Large intestine (tissue), 3 donors: ENCODE measurements at regions not wholly inside any gene's neighbourhood (a gene's known extent, or its start where the extent isn't known, plus 50 kb on each side); places are given as distances from the start of the nearest gene placed in this dataset.
A peak's percentile ranks its signal among the peaks of the same experiment; 100 is the strongest.

Experiments used
- DNase-seq, 2 donors: peaks; one replicate each; pipeline versions ENCODE4 v3.0.0 to v3.0.0-alpha.2; 2013
- H3K27ac ChIP-seq: one replicate; pipeline ENCODE4 v1.5.1; 2013; ENCODE audit warnings: low read length
- H3K27me3 ChIP-seq: 2 replicates; pipeline ENCODE4 v1.6.1; 2013; ENCODE audit warnings: low read length; ENCODE audit not compliant: control insufficient read depth, insufficient read depth
- H3K36me3 ChIP-seq: 2 replicates; pipeline ENCODE4 v1.6.1; 2013; ENCODE audit warnings: low read length; ENCODE audit not compliant: control insufficient read depth, insufficient read depth
- H3K4me1 ChIP-seq: one replicate; pipeline ENCODE4 v1.6.1; 2013; ENCODE audit warnings: low read length; ENCODE audit not compliant: control insufficient read depth, insufficient read depth
- H3K4me3 ChIP-seq: one replicate; pipeline ENCODE4 v1.5.1; 2013; ENCODE audit warnings: low read length
- H3K9me3 ChIP-seq: one replicate; pipeline ENCODE4 v1.6.1; 2013; ENCODE audit warnings: mild to moderate bottlenecking, low read depth, low read length, moderate library complexity; ENCODE audit not compliant: control insufficient read depth
- WGBS: methylation state at CpG from one replicate; pipeline ENCODE4 v1.1.5; 2013; ENCODE audit warnings: low lambda C conversion rate; ENCODE audit not compliant: insufficient coverage; 5-methylcytosine and 5-hydroxymethylcytosine counted together

DNA sequence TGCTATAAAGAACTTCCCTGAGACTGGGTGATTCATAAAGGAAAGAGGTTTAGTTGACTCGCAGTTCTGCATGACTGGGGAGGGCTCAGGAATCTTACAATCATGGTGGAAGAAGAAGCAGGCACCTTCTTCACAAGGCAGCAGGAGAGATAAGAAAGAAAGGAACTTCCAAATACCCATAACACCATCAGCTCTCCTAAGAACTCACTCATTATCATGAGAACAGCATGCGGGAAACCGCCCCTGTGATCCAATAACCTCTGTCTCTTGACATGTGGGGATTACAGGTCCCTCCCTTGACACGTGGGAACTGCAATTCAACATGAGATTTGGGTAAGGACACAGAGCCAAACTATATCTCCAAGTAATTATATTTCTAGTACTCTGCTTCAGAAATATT lies 163.8 kb upstream of the CDH20 start:
- no CpG with 5 or more reads among the region's 4 CpGs for WGBS

DNA sequence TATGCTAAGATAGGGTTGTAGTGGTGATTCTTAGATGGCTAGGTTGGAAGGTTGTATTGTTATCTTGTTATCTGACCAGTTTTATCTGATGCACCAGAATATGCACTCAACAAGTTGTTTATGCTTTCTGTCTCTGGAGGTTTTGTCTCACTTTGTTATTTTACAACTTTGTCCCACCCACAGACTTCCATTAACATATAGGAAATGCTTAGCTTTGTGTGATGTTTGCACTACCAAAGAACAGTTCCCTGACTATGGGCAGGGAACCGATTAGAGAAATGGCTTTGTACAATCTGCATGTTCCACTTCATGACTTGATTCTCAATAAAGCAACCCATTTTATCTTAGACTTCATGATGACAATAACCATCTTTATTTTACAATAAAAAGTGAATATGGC lies 160.6 kb upstream of the CDH20 start:
- Histone ChIP-seq H3K27ac (no peak overlapping the region), H3K9me3 (no peaks in the 10 kb centered on the region), H3K27me3 (no peaks in the 10 kb centered on the region), H3K36me3 (no peaks in the 10 kb centered on the region), H3K4me3 (no peak overlapping the region), H3K4me1 (no peaks in the 10 kb centered on the region)
- WGBS = no CpG with 5 or more reads among the region's 1 CpG
- no peak for DNase-seq

More for the DNA sequence above, 163.8 kb upstream of the CDH20 start:
- Histone ChIP-seq H3K4me3 (no peak overlapping the region), H3K27me3 (no peaks in the 10 kb centered on the region), H3K27ac (no peak overlapping the region), H3K4me1 (no peaks in the 10 kb centered on the region), H3K9me3 (no peaks in the 10 kb centered on the region), H3K36me3 (no peaks in the 10 kb centered on the region)
- DNase-seq = no peak

DNA sequence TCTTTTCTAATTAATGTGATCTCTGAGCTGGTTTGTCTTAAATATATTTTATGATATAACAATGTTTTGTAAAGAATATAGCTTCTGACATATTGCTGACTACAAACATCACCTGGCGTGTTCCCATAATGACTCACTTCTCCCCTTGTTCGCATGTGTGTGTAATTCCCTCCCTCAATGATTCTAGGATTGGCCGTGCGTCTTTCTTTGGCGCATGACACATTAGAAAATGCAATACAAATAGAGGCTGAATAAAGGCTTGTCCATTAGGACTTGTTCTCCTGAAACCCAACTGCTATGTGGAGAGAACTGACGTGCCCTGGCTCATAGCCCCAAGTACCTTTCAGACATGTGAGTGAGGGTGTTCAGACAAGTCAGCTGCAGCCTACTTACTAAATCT lies 159.7 kb upstream of the CDH20 start:
- Histone ChIP-seq H3K27ac (no peak overlapping the region), H3K9me3 (no peaks in the 10 kb centered on the region), H3K4me1 (no peaks in the 10 kb centered on the region), H3K4me3 (no peak overlapping the region), H3K27me3 (no peaks in the 10 kb centered on the region), H3K36me3 (no peaks in the 10 kb centered on the region)
- no CpG with 5 or more reads among the region's 6 CpGs for WGBS
- DNase-seq = no peak

DNA sequence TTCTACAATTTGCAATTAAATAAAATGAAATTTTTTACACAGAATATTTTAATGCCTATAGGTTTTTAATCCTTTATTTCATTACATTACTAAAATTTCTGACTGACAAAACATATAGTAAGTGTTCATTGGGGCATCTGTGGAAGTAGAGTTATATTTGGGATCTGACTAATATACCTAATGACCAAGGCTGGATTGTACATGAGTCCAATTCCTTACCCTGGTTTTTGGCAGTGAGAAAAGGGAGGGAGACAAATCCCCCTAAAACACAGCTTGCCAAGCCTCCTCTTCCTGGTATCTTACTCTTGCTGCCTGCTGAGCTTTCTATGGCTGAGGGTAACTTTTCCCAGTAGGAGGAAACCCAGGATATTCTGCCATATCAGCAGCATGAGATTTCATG lies 149.4 kb upstream of the CDH20 start:
- H3K27me3 ChIP-seq = no peaks in the 10 kb centered on the region
- H3K27ac ChIP-seq = no peak overlapping the region
- no peak overlapping the region for H3K4me3 ChIP-seq
- H3K9me3 ChIP-seq = no peaks in the 10 kb centered on the region
- H3K36me3 ChIP-seq = no peaks in the 10 kb centered on the region
- no peaks in the 10 kb centered on the region for H3K4me1 ChIP-seq
- DNase-seq = no peak

DNA sequence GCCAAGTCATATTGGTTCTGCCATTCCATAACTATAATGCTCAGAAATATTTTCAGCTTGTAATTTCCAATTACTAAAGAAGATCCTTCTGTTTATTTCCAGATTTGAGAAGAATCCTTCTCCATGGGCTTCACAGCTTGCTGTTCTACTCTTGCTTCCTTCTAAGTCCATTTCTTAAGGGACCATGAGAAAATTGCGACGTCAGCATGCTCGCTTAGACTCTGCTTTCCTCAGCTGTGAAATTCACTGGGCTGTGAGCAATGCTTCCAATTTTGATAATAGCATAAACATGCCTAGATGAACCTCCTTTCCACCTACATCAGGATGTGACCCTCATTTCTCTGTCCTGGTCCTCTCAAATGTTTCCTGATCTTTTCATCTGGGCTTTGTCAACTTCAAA lies 145.3 kb upstream of the CDH20 start:
- no peaks in the 10 kb centered on the region for H3K27me3 ChIP-seq
- H3K36me3 ChIP-seq = no peaks in the 10 kb centered on the region
- peak in 1 of 2 donors; percentile 6 for DNase-seq
- 100% methylated on average over 1 of the region's 3 CpGs for WGBS
- H3K4me3 ChIP-seq = no peak overlapping the region
- no peaks in the 10 kb centered on the region for H3K9me3 ChIP-seq
- no peak overlapping the region for H3K27ac ChIP-seq
- no peaks in the 10 kb centered on the region for H3K4me1 ChIP-seq

DNA sequence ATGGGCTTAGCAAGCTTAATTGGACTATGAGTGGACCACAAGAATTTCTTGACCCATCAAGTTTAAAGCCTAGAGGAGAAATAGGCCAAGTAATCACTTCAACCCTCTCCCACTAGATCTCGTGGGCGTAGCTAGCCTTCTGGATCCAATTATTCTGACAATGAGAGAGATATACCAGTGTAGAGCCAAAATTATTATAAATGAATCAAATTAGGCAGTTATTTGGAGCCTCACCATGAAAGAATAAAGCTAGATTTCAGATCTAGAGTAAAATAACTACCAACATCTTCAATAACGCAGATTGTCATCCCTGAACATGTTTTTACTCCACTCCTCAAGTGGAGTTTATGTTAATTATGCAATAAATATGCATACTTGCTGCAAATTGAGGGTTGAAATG lies 143.9 kb upstream of the CDH20 start:
- no peaks in the 10 kb centered on the region for H3K4me1 ChIP-seq
- no CpG with 5 or more reads among the region's 3 CpGs for WGBS

DNA sequence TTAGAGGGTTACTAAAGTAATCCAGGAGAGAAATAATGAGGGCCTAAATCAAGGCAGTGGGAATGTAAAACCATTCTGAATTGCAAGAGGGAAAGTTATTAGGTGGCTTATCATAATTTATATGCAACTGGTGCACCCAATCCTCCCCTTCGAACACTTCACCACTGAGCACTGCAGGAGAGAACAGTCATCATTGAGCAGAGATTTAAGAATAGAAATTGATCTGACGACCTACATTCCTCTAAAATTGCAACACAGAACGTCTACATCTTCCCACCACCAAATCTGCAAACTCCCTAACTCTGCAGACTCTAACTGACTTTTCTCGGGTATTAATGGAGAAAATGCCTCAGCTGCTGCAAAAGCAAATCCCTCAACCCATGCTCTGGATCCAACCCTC lies 138.5 kb upstream of the CDH20 start:
- H3K4me3 ChIP-seq = no peak overlapping the region
- no peak for DNase-seq
- H3K27me3 ChIP-seq = no peaks in the 10 kb centered on the region
- H3K9me3 ChIP-seq = no peaks in the 10 kb centered on the region
- no peaks in the 10 kb centered on the region for H3K4me1 ChIP-seq
- no peaks in the 10 kb centered on the region for H3K36me3 ChIP-seq
- WGBS = 100% methylated on average over 1 of the region's 4 CpGs
- H3K27ac ChIP-seq = no peak overlapping the region

More for the DNA sequence above, 143.9 kb upstream of the CDH20 start:
- no peak for DNase-seq
- H3K36me3 ChIP-seq = no peaks in the 10 kb centered on the region
- H3K9me3 ChIP-seq = no peaks in the 10 kb centered on the region
- no peak overlapping the region for H3K4me3 ChIP-seq
- no peak overlapping the region for H3K27ac ChIP-seq
- no peaks in the 10 kb centered on the region for H3K27me3 ChIP-seq

DNA sequence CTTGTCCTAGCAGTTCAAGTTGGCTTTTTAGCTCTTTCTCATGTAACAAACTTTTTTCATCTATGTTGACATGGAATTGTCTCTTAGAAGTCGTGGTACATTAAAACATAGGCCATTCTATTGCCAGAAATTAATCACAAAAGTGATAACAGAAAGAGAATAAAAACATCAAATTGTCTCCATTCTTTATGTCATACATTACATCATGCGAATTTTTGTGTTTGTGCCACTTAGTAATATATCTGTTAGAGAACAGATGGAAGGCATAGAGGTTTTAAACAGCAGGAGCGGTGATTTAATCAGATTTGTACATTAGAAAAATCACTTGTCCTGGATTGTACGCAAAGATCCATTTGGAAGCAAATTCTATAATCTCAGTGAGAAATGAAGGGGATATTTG lies 136.5 kb upstream of the CDH20 start:
- Histone ChIP-seq H3K27ac (no peak overlapping the region), H3K9me3 (no peaks in the 10 kb centered on the region), H3K4me1 (no peaks in the 10 kb centered on the region), H3K27me3 (no peaks in the 10 kb centered on the region), H3K36me3 (no peaks in the 10 kb centered on the region), H3K4me3 (no peak overlapping the region)
- no peak for DNase-seq
- 71% methylated on average over 4 of the region's 4 CpGs for WGBS

DNA sequence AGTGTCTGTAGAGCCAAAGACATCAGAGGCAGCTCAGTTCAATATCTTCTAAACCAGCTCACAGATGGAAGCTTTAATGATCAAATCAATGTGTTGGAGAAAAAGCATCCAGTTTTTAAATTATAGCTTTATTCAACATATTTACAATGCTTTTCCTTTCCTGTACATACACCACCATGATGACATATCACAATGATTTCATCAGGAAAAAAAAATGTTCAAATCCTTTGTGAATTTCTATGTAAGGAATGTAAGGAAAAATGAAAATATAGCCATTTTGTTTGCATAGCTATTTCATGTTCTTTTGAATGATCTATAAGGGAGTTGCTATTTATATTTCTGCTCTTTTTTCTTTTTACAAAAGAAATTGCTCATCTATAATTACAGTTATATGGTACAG lies 134.7 kb upstream of the CDH20 start:
- Histone ChIP-seq H3K9me3 (no peaks in the 10 kb centered on the region), H3K4me1 (no peaks in the 10 kb centered on the region), H3K4me3 (no peak overlapping the region), H3K27me3 (no peaks in the 10 kb centered on the region), H3K36me3 (no peaks in the 10 kb centered on the region), H3K27ac (no peak overlapping the region)
- DNase-seq = no peak

DNA sequence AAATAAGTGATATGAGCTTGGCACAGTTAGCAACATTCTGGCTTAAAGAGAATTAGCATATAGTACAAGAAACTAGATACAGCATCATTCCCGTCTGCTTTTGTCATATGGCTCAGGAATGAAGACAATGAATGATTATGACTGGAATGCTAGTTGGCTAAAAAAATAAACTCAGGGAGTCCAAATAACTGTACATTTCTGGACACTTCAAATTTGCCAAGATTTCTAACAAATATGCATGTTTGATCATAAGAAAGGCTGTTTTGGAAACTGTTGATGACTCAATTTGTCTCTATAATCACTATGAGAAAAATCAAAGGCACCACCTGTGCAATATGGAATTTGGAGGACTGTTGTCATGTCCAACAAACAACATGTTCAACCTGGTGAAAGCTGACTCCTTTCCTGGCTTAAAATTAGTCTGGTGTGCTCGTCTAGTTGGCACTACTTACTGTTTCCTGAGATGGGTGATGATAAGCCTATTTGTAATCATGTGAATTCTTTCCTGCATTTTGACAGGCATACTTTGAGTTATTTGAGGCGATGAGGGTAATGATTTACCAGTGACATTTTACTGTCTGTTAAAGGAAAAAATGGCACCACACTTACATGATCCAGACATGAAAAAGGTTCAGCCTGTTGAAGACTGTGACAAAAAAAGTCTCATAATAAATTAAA lies 133.9 kb upstream of the CDH20 start:
- Histone ChIP-seq H3K4me1 (no peaks in the 10 kb centered on the region), H3K4me3 (no peak overlapping the region), H3K27ac (no peak overlapping the region), H3K9me3 (no peaks in the 10 kb centered on the region), H3K27me3 (no peaks in the 10 kb centered on the region), H3K36me3 (no peaks in the 10 kb centered on the region)
- 100% methylated on average over 1 of the region's 3 CpGs for WGBS
- DNase-seq = no peak

DNA sequence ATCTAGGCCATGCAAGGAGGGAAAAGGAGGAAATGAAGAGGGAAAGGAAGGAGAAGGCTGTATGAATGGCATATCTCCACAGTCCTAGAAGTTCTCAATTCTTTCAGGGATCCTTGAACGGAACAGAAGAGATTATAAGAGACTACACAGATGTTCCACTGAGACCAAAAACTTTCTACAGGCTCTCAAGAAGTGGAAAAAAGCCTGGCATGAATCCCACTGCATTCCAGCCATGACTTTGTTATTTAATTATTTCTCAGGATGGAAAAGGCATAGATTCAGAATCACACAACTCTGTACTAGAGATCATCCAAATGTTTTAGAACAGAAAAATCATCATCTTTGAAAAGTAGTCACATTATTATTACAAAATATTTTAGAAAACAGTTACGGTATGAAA lies 131.7 kb upstream of the CDH20 start:
- Histone ChIP-seq H3K27me3 (no peaks in the 10 kb centered on the region), H3K4me1 (no peaks in the 10 kb centered on the region), H3K36me3 (no peaks in the 10 kb centered on the region), H3K27ac (no peak overlapping the region), H3K4me3 (no peak overlapping the region), H3K9me3 (no peaks in the 10 kb centered on the region)
- DNase-seq = no peak
- 89% methylated on average over 1 of the region's 2 CpGs for WGBS
